GM18873 (cell line): ENCODE measurements at regions not wholly inside any gene's neighbourhood (a gene's known extent, or its start where the extent isn't known, plus 50 kb on each side); places are given as distances from the start of the nearest gene placed in this dataset.
A peak's percentile ranks its signal among the peaks of the same experiment; 100 is the strongest.
"Not testable (repeated sequence)": the region's sequence is repeated elsewhere in the genome, so short reads cannot be mapped to it uniquely, and the experiment has no call there.

ENCODE experiments used
- ATAC-seq: cut with Tn5 transposase; IDR thresholded peaks from one replicate; pipeline ENCODE4 v1.9.1; 2021; ENCODE audit warnings: mild to moderate bottlenecking, moderate library complexity, moderate number of reproducible peaks; ENCODE audit not compliant: unreplicated experiment, low FRiP score

GRCh38 chr18:73384246-73384645 is 516.5 kb upstream of the NETO1 start:
- ATAC-seq: no peak

DNA sequence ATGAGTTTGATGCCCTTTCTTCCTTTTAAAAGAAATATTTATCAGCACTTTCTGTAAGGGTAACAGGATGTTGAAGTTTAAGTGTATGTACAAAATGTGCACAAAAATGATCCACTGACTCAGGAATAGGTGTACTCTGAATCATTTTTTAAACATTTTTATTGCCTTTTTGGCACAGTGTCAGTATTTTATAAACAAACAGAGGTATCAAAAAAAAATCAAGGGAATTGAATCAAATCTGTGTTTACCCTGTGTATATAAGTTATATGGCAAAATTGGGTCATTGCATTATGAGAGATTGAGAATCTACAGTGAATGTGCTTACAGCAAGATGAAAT is 513.9 kb upstream of the NETO1 start:
- no peak for ATAC-seq

DNA sequence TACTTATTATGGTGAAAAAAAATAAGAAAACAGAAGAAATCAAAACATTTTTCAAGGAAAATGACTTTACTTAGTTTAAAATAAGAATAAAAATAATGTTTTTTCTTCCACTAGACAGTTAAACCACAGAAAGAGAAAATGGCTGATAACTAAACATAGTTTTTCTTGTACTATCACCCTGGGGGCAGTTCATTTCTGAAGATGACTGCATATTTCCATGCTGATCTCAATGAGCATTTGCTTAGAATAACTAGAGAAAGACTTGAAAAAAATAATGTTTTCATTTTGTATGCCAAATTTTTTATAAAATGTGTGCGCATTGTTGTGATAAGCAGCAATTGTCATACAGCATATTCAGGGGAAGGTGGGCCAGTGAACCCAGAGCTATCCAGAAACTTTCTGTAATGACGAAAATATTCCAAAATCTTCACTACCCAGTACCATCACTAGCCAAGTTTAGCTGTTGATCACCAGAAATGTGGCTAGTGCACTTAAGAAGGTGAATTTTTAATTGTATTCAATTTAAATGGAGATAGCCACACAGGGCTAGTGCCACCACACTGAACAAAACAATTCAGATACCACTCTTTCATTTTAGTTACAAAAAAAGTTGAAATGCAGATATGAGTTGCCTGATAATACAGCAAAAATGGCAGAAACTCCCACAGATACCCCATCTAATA is 513.4 kb upstream of the NETO1 start:
- ATAC-seq: no peak

DNA sequence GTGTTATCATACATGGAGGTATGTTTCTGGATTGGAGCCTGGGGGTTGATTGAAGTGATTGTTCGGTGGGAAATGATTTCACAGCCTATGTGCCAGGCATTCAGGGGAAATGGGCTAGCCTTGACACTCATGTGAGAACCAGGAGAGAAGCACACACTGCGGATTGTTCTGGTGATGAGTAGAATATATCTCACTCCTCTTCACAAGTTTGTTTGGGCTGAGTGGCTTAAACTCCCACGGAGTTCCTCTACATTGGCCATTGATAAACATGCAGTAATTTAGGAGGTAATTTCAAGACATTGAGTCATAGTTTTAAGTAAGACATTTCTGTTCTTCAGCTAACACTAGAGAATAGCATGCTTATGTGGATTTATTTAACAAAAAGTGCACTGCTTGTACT is 498.9 kb upstream of the NETO1 start:
- ATAC-seq: no peak

DNA sequence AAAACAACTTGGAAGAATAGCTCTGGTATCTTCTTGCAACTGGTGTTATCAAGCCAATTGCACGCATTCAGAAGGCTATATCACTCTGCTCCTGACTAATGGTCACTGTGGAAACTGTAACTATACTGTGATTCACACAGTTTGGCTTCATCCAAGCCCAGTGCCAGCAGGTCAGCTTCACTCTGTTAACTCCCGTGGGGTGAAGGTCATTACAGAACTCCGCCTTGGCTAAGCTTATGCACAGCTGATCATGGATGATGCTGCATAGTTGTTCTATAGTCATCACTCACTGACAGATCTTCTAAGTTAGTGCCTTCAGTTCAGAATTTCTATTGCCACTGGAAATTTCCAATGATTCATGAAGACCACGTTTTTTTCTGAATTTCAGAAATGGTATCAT is 497.2 kb upstream of the NETO1 start:
- ATAC-seq: no peak

DNA sequence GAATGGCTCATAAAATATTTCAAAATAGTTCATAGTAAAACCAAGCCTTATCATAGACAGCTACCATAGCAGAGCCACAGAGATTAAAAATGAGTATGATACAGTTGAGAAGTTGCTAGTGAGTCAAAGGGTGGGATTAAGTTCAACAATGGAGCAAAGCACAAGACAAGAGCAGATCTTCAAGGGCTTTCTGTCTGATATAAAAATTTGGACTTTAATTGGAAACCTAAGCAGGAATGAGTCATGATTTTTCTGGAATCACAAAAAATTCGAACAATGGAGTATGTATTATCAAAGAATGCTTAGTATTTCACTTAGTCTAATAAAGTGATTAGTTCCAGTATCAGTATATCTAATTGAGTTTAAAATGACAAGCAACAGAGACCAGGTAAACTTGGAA is 487.3 kb upstream of the NETO1 start:
- ATAC-seq: no peak

GRCh38 chr18:73352546-73352945 is 484.8 kb upstream of the NETO1 start:
- ATAC-seq: no peak

DNA sequence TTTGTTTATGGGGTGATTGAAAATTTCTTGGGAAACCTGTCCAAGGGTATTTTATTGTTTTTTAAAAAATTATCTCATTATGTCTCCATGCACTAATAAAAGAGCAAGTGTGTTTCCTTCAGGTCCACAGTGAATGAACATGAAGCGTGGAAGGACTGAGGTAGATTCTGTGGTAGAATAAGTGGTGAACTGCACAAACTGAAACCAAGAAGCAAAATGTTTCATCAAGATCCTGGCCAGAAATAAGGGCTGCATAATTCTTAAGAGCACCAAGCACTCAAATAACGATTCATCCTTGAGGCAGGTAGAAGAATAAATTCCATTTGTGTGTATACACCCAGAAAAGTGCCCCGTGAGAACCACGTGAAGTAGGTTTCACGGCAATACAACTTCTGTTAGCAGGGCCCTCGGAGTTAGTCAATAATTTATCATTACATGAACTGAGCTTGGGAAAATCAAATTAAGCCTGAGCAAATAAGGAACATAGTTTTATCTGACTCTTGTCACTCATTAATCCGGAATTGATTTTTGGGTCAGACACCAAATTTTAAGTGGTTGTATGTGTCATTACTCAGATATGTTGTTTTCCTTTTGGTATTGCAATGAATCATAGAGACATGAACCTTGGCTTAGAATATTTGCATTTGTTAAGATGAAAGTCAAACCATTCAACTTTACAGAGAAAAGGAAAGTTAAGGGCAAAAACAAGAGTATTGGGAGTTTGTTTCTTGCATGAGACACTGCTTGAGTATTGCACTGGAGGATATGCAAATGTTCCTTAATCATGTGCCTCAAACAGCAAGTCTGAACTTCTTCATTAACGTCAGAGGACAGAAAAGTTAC is 472.6 kb upstream of the NETO1 start:
- ATAC-seq: peak; percentile 57

- no peak for ATAC-seq
Measured at GRCh38 chr18:73331212-73331772, 463.5 kb upstream of the NETO1 start.

- not testable (repeated sequence) for ATAC-seq
Measured at GRCh38 chr18:73330106-73330505, 462.3 kb upstream of the NETO1 start.

GRCh38 chr18:73324187-73324831 is 456.5 kb upstream of the NETO1 start:
- not testable (repeated sequence) for ATAC-seq

- no peak for ATAC-seq
Measured at GRCh38 chr18:73318739-73319479, 451.1 kb upstream of the NETO1 start.

GRCh38 chr18:73316513-73316912 is 448.7 kb upstream of the NETO1 start:
- no peak for ATAC-seq

DNA sequence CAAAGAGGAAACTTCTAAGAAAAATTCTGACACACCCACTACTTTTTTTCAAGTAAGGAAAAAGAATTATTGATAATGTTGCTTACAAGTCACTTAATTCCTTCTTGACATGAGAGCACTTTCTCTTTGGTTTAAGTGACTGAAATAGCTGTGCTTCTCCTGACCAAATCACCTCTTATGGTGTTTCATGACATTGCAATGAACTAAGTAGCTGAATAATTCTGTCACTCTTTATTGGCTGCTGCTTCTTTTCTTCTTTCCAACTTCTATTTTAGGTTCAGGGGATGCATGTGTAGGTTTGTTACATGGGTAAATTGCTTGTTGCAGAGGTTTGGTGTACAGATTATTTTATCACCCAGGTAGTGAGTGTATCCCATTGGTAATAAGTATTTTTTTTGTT is 447.6 kb upstream of the NETO1 start:
- no peak for ATAC-seq

DNA sequence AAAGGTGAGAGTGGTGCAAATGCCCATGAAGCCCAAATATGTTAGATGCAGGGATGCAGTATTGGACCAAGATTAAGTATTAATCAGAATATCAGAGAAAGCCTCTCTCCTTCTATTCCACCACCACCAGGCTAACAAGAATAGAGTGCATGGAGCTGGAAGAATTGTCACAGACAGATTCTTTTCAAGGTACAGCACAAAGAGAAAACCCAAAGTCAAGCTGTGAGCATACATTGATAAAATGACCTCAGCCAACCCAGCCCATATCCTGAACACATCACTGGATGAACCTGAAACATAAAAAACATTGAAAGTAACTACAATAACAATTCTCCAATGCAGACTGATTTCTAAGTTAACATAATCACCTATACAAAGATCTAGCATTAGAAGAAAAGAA is 445.7 kb upstream of the NETO1 start:
- ATAC-seq: no peak

DNA sequence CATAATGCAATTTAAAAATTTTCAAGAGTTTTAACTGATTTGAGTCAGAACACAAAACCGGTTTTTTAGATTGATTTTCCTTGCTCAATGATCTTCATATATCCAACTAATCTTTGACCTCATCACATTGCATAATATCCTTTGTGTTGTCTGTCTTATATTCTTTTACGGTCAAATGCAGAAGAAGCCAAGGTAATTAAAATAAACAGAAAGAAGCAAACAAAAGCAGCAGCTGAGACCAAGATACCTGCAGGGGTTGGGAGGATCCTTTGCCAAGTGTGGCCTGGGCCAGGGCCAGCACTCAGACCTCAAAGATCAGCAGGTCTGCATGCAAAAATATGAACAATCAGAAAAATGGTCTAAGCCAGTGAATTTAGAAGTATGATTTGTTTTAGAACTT is 428.9 kb upstream of the NETO1 start:
- no peak for ATAC-seq

DNA sequence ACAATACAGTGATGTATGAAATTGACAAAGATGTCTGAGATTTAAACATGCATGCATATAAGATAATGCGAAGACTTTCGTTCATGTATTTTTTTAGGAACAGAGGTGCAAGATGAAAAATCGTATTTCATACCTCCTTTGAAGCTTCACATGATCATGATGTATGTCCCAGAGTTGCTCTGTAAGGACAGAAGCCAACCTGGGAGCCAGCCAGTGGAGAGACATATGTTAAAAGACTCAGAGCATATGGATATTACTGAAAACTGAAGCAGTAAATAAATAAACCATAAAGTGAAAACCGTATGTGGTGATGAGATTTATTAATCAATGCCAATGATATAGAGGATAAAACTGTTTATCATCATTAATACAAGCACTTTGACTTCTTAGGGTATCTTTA is 424.4 kb upstream of the NETO1 start:
- ATAC-seq: no peak

DNA sequence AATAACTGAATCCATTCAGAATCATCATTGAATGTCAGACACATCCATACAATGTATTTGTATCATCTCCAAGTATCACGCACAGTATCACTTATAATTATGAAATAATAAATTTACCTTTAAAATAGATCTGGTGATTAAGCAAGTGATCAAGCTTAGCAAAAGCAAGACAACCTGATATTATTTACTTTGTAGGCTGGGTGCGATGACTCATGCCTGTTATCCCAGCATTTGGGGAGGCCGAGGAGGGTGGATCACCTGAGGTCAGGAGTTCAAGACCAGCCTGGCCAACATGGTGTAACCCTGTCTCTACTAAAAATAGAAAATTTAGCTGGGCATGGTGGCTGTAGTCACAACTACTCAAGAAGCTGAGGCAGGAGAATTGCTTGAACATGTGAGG is 421.0 kb upstream of the NETO1 start:
- ATAC-seq: no peak

DNA sequence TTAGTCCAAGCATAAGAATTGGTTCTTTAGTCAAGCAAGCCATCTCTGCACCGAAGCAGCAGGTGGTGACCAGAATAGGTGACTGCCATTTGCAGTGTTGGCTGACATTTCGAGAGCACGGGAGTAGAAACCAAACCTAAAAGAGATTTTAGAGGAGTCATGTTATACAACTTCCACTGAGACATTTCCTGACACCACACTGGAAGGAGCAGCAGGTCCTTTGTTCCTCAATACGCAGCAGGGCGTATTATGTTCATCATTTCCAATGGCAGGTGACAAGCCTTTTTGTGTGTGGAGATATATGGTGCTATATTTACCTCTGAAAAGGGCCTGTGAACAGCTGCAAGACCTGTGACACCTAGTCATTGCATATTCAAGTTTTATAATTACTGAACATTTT is 418.8 kb upstream of the NETO1 start:
- no peak for ATAC-seq

- no peak for ATAC-seq
Measured at GRCh38 chr18:73283788-73284187, 416.0 kb upstream of the NETO1 start.

DNA sequence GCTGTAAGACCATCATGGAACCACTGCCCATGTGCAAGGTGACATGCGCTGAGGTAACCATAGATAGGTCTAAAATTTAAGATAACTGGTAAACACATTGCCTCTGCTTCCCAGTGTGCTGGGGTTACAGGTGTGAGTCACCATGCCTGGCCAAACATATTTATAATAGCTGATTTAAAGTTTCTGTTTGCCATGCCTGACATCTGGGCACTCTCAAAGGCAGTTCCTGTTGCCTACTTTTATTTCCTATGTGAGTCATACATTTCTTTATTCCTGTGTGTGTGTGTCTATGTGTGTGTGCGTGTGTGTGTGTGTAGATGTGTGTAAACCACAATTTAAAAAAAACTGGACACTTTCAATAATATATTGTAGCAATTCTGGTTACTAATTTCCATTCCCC is 415.2 kb upstream of the NETO1 start:
- no peak for ATAC-seq
